Uterus (tissue), 2 donors: ENCODE measurements at regions not wholly inside any gene's neighbourhood (a gene's known extent, or its start where the extent isn't known, plus 50 kb on each side); places are given as distances from the start of the nearest gene placed in this dataset.

Experiments used
- POLR2A ChIP-seq, 2 donors: fragments of 450-650 bp; IDR thresholded peaks; one replicate each; pipeline ENCODE4 v1.6.1; 2016; ENCODE audit warnings: antibody characterized with exemption in 2 of 2, mild to moderate bottlenecking in 1 of 2, moderate library complexity in 1 of 2
- TF ChIP-seq, protein P1 (sequence below), 4 experiments: fragments of 200-600 bp in 2 of 4; fragments of 450-650 bp in 2 of 4; sonication (generic) in 2 of 4; IDR thresholded peaks; one replicate each; pipeline ENCODE4 v1.5.1; 2016 to 2019; ENCODE audit warnings: antibody characterized with exemption in 4 of 4, mild to moderate bottlenecking in 2 of 4, moderate library complexity in 1 of 4

DNA sequence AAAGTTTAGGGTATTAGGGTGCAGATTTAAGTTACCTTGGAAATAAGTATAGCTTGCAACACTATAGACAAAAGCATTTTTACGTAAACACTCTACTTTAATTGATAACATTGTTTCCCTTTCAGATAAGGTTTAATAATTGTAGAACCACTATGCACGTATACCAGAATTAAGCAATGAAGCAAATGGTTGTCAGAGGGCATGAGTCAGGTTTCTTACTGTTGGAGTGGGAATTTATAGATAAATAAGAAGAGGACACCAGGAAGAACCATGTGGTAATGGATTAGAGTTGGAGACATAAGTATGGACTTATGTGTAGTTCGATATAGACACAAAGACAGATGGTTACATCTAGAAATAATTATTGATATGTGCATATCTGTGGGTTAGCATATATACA lies 355.6 kb downstream of the ETV1 start:
- no peak for TF ChIP-seq POLR2A (IDR thresholded peaks at IDR 0.05)
- TF ChIP-seq, protein P1, sequence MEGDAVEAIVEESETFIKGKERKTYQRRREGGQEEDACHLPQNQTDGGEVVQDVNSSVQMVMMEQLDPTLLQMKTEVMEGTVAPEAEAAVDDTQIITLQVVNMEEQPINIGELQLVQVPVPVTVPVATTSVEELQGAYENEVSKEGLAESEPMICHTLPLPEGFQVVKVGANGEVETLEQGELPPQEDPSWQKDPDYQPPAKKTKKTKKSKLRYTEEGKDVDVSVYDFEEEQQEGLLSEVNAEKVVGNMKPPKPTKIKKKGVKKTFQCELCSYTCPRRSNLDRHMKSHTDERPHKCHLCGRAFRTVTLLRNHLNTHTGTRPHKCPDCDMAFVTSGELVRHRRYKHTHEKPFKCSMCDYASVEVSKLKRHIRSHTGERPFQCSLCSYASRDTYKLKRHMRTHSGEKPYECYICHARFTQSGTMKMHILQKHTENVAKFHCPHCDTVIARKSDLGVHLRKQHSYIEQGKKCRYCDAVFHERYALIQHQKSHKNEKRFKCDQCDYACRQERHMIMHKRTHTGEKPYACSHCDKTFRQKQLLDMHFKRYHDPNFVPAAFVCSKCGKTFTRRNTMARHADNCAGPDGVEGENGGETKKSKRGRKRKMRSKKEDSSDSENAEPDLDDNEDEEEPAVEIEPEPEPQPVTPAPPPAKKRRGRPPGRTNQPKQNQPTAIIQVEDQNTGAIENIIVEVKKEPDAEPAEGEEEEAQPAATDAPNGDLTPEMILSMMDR (IDR thresholded peaks at IDR 0.05): no peak
